ENCODE measurements at regions not wholly inside any gene's neighbourhood (a gene's known extent, or its start where the extent isn't known, plus 50 kb on each side); places are given as distances from the start of the nearest gene placed in this dataset.

- TF ChIP-seq POLR2A (IDR thresholded peaks at IDR 0.05) (no peak), CTCF (IDR thresholded peaks at IDR 0.05 in 8 of 11, conservative IDR thresholded peaks at IDR 0.05 in 3 of 11) (no peak)
Measured at GRCh38 chr5:152181461-152181860, 223.6 kb downstream of the NMUR2 start.
